ENCODE measurements at regions not wholly inside any gene's neighbourhood (a gene's known extent, or its start where the extent isn't known, plus 50 kb on each side); places are given as distances from the start of the nearest gene placed in this dataset.

- TF ChIP-seq CTCF (IDR thresholded peaks at IDR 0.05 in 2 of 3, conservative IDR thresholded peaks at IDR 0.05 in 1 of 3; ENCODE audit: borderline replicate concordance in 1 of 3, insufficient read depth in 1 of 3, low read depth in 2 of 3, low read length in 2 of 3) (no peak), POLR2AphosphoS5 (IDR thresholded peaks at IDR 0.05; ENCODE audit: low read depth, low read length) (no peak), EZH2 (IDR thresholded peaks at IDR 0.05) (no peak), EZH2phosphoT487 (IDR thresholded peaks at IDR 0.05; ENCODE audit: borderline replicate concordance) (no peak)
- CTCF ChIA-PET = no interaction called here
Observed at GRCh38 chr6:114906096-114906495, 563.3 kb upstream of the HS3ST5 start.

GRCh38 chr6:114897536-114897935 lies 554.7 kb upstream of the HS3ST5 start:
- H3K9me2 ChIP-seq (ENCODE audit: insufficient read depth) = no peaks in the 10 kb centered on the region
- ATAC-seq (no peak), DNase-seq (ENCODE audit: low read depth, low spot score) (no peak)
- no peaks in the 10 kb centered on the region for H4K20me1 ChIP-seq (ENCODE audit: insufficient read depth)
- H3K4me1 ChIP-seq (ENCODE audit: control insufficient read depth in 1 of 2, insufficient read depth in 2 of 2, low read length in 2 of 2) = no peaks in the 10 kb centered on the region
- no peaks in the 10 kb centered on the region for H3K36me3 ChIP-seq (ENCODE audit: control insufficient read depth in 1 of 2, insufficient read depth in 2 of 2, low read length in 2 of 2)
- intact Hi-C loops (cut with micrococcal nuclease) = no loop called here
- H3K4me2 ChIP-seq (ENCODE audit: low read length) = no peak overlapping the region
- ChIA-PET CTCF (no interaction called here), RAD21 (ENCODE audit: low non-redundant PET in 1 of 2, low total read pairs in 2 of 2, uncharacterized antibody in 2 of 2, unreplicated experiment in 2 of 2) (no interaction called here), POLR2A (no interaction called here)
- no peaks in the 10 kb centered on the region for H3K79me2 ChIP-seq (ENCODE audit: insufficient read depth, low read length)
- no peak overlapping the region for H3K4me3 ChIP-seq (replicated peaks in 1 of 2; ENCODE audit: low read depth in 1 of 2, low read length in 2 of 2)
- no peak overlapping the region for H3K9ac ChIP-seq (ENCODE audit: low read length)
- no peak overlapping the region for H2AFZ ChIP-seq (ENCODE audit: low read depth, low read length, poor library complexity, severe bottlenecking)
- H3K27me3 ChIP-seq (ENCODE audit: insufficient read depth, low read length) = no peaks in the 10 kb centered on the region
- no peak overlapping the region for H3K27ac ChIP-seq (ENCODE audit: low read depth, low read length)
- BruUV-seq (replicated peaks) = no TSS peak
- H3K9me3 ChIP-seq (ENCODE audit: control insufficient read depth in 1 of 2, insufficient read depth in 1 of 2, low read depth in 1 of 2, low read length in 2 of 2) = peaks cover 0 to 4% of the 10 kb centered on the region in 2 experiments; a peak in 2 of 4 replicates
- TF ChIP-seq ZFX (IDR thresholded peaks at IDR 0.05) = no peak
- no peak for TF ChIP-seq CTCF (IDR thresholded peaks at IDR 0.05 in 2 of 3, conservative IDR thresholded peaks at IDR 0.05 in 1 of 3; ENCODE audit: borderline replicate concordance in 1 of 3, insufficient read depth in 1 of 3, low read depth in 2 of 3, low read length in 2 of 3)
- TF ChIP-seq EGR1 (IDR thresholded peaks at IDR 0.05; ENCODE audit: low read depth) = no peak
- no peak for TF ChIP-seq ZNF274 (IDR thresholded peaks at IDR 0.05; ENCODE audit: low read depth, low read length)
- no peak for TF ChIP-seq CBX3 (IDR thresholded peaks at IDR 0.05; ENCODE audit: low read depth)
- TF ChIP-seq FOSL1 (IDR thresholded peaks at IDR 0.05; ENCODE audit: low read depth) = no peak
- TF ChIP-seq SIN3A (IDR thresholded peaks at IDR 0.05; ENCODE audit: low read depth) = no peak
- TF ChIP-seq SRF (IDR thresholded peaks at IDR 0.05; ENCODE audit: low read depth) = no peak
- TF ChIP-seq POLR2A (IDR thresholded peaks at IDR 0.05; ENCODE audit: borderline replicate concordance, extremely low read depth, insufficient read depth, insufficient read length) = no peak
- no peak for TF ChIP-seq YY1 (IDR thresholded peaks at IDR 0.05; ENCODE audit: extremely low read depth, insufficient replicate concordance, low read depth, low read length)
- TF ChIP-seq MAX (IDR thresholded peaks at IDR 0.05) = no peak
- TF ChIP-seq EZH2 (IDR thresholded peaks at IDR 0.05) = no peak
- no peak for TF ChIP-seq JUND (IDR thresholded peaks at IDR 0.05)

More at GRCh38 chr6:114906096-114906495, 563.3 kb upstream of the HS3ST5 start:
- Histone ChIP-seq H4K20me1 (ENCODE audit: insufficient read depth) (no peaks in the 10 kb centered on the region), H3K4me1 (ENCODE audit: control insufficient read depth in 1 of 2, insufficient read depth in 2 of 2, low read length in 2 of 2) (no peaks in the 10 kb centered on the region), H3K79me2 (ENCODE audit: insufficient read depth, low read length) (no peaks in the 10 kb centered on the region), H3K9me3 (ENCODE audit: control insufficient read depth in 1 of 2, insufficient read depth in 1 of 2, low read depth in 1 of 2, low read length in 2 of 2) (no peaks in the 10 kb centered on the region), H2AFZ (ENCODE audit: low read depth, low read length, poor library complexity, severe bottlenecking) (no peak overlapping the region), H3K4me2 (ENCODE audit: low read length) (no peak overlapping the region), H3K27me3 (ENCODE audit: insufficient read depth, low read length) (no peaks in the 10 kb centered on the region), H3K36me3 (ENCODE audit: control insufficient read depth in 1 of 2, insufficient read depth in 2 of 2, low read length in 2 of 2) (no peaks in the 10 kb centered on the region), H3K27ac (ENCODE audit: low read depth, low read length) (no peak overlapping the region), H3K4me3 (replicated peaks in 1 of 2; ENCODE audit: low read depth in 1 of 2, low read length in 2 of 2) (no peak overlapping the region), H3K9me2 (ENCODE audit: insufficient read depth) (no peaks in the 10 kb centered on the region), H3K9ac (ENCODE audit: low read length) (no peak overlapping the region)
- ChIA-PET RAD21 (ENCODE audit: low non-redundant PET in 1 of 2, low total read pairs in 2 of 2, uncharacterized antibody in 2 of 2, unreplicated experiment in 2 of 2) (no interaction called here), POLR2A (no interaction called here)
- DNase-seq (ENCODE audit: low read depth, low spot score) (no peak), ATAC-seq (no peak)
- intact Hi-C loops (cut with micrococcal nuclease) = no loop called here
- no TSS peak for BruUV-seq (replicated peaks)
